Uterus (tissue), 2 donors: ENCODE measurements at regions not wholly inside any gene's neighbourhood (a gene's known extent, or its start where the extent isn't known, plus 50 kb on each side); places are given as distances from the start of the nearest gene placed in this dataset.

Source experiments
- POLR2A ChIP-seq, 2 donors: fragments of 450-650 bp; IDR thresholded peaks; one replicate each; pipeline ENCODE4 v1.6.1; 2016; ENCODE audit warnings: antibody characterized with exemption in 2 of 2, mild to moderate bottlenecking in 1 of 2, moderate library complexity in 1 of 2
- TF ChIP-seq, protein P1 (sequence below), 4 experiments: fragments of 200-600 bp in 2 of 4; fragments of 450-650 bp in 2 of 4; sonication (generic) in 2 of 4; IDR thresholded peaks; one replicate each; pipeline ENCODE4 v1.5.1; 2016 to 2019; ENCODE audit warnings: antibody characterized with exemption in 4 of 4, mild to moderate bottlenecking in 2 of 4, moderate library complexity in 1 of 4

- TF ChIP-seq, protein P1, sequence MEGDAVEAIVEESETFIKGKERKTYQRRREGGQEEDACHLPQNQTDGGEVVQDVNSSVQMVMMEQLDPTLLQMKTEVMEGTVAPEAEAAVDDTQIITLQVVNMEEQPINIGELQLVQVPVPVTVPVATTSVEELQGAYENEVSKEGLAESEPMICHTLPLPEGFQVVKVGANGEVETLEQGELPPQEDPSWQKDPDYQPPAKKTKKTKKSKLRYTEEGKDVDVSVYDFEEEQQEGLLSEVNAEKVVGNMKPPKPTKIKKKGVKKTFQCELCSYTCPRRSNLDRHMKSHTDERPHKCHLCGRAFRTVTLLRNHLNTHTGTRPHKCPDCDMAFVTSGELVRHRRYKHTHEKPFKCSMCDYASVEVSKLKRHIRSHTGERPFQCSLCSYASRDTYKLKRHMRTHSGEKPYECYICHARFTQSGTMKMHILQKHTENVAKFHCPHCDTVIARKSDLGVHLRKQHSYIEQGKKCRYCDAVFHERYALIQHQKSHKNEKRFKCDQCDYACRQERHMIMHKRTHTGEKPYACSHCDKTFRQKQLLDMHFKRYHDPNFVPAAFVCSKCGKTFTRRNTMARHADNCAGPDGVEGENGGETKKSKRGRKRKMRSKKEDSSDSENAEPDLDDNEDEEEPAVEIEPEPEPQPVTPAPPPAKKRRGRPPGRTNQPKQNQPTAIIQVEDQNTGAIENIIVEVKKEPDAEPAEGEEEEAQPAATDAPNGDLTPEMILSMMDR (IDR thresholded peaks at IDR 0.05): no peak
- no peak for TF ChIP-seq POLR2A (IDR thresholded peaks at IDR 0.05)
Measured at GRCh38 chr13:73517766-73518165, 459.0 kb downstream of the KLF5 start.
